ENCODE measurements at regions not wholly inside any gene's neighbourhood (a gene's known extent, or its start where the extent isn't known, plus 50 kb on each side); places are given as distances from the start of the nearest gene placed in this dataset.
"Not testable (repeated sequence)": the region's sequence is repeated elsewhere in the genome, so short reads cannot be mapped to it uniquely, and the experiment has no call there.

GRCh38 chr13:44629465-44630183 is 53.5 kb upstream of the TSC22D1 start:
- no peak for DNase-seq (ENCODE audit: low read depth)
- no peak for TF ChIP-seq CTCF (IDR thresholded peaks at IDR 0.05; ENCODE audit: insufficient read depth, low read depth, low read length, missing control alignments)
- H3K4me3 ChIP-seq (ENCODE audit: low read depth, low read length): no peak overlapping the region

GRCh38 chr13:44628826-44629225 is 52.7 kb upstream of the TSC22D1 start:
- H3K4me3 ChIP-seq (ENCODE audit: low read depth, low read length); DNase-seq (ENCODE audit: low read depth): not testable (repeated sequence)

- no peak for TF ChIP-seq CTCF (IDR thresholded peaks at IDR 0.05; ENCODE audit: insufficient read depth, low read depth, low read length, missing control alignments)
- no peak for DNase-seq (ENCODE audit: low read depth)
- H3K4me3 ChIP-seq (ENCODE audit: low read depth, low read length): no peak overlapping the region
Observed at GRCh38 chr13:44627441-44627840, 51.3 kb upstream of the TSC22D1 start.

- no peak for TF ChIP-seq CTCF (IDR thresholded peaks at IDR 0.05; ENCODE audit: insufficient read depth, low read depth, low read length, missing control alignments)
- H3K4me3 ChIP-seq (ENCODE audit: low read depth, low read length): no peak overlapping the region
- no peak for DNase-seq (ENCODE audit: low read depth)
Observed at GRCh38 chr13:44626176-44626575, 50.0 kb upstream of the TSC22D1 start.
